ENCODE measurements at regions not wholly inside any gene's neighbourhood (a gene's known extent, or its start where the extent isn't known, plus 50 kb on each side); places are given as distances from the start of the nearest gene placed in this dataset.
"Not testable (repeated sequence)": the region's sequence is repeated elsewhere in the genome, so short reads cannot be mapped to it uniquely, and the experiment has no call there.

DNA sequence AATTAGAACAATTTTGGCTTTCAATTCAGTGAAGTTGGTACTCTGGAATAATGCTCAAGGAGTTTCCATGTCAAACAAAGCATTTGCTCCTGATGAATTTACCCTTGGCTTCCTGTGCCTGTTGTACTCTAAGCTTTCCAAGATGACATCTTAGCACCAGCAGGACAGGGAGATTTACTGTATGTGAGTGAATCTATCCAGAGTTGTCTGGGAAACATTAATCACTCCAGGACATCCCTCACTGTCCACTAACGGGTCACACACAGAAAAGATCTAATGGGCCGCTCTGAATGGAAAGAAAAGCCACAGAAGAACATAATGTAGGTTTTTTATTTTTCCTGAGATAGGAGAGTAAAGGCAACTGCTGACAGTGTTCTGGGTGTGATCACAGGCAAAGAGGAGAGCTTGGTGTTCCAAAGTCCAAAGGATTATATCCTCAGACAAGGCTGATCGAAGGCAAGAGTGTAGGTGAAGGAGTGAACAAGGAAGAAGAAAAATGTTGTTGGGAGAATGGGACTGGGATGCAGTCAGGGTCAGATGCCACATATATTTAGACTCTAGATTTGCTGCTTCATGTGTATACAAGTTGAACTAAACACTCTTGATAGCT is 167.7 kb upstream of the RPS23 start:
- DNase-seq (ENCODE audit: low read depth in 2 of 3, low spot score in 2 of 3): no peak

DNA sequence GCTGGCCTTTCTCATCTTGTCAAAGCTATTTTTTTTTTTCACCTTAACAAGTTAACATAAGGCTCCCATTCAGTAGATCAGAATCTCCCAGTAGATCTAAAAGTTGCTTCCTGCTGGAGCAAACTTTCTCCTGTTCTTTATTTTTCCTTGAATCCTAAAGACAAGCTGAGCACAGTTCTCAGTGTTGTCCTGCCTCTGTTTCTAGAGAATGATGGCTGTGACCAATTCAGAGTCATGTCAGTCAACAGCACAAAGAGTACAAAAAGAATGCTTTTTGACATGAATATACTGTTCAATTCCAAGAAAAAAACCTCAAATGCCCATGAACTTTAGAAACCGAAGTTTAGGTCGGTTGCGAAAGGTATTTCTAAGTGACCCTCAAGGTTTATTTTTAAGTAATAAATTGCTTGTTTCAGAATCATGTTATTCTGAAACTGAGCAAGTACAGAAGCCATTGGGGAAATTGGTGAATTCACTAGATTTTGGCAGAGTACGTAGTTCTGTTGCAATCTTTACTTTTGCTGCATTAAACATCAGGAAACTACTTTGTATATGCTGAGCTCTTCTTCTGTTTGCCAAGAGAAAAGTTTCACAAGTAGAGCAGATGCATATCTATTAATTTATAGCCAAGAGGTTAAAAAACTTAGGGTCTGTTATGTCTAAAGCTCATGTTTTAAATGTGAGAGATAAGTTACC is 161.7 kb upstream of the RPS23 start:
- no peak for DNase-seq (ENCODE audit: low read depth in 2 of 3, low spot score in 2 of 3)

DNA sequence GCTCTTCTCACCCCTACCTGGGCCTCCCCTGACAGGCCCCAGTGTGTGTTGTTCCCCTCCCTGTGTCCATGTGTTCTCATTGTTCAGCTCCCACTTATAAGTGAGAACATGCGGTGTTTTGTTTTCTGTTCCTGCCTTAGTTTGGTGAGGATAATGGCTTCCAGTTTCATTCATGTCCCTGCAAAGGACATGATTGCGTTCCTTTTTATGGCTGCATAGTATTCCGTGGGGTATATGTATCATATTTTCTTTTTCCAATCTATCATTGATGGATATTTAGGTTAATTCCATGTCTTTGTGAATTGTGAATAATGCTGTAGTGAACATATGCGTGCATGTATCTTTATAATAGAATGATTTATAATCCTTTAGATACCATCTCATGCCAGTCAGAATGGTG is 159.4 kb upstream of the RPS23 start:
- not testable (repeated sequence) for DNase-seq (ENCODE audit: low read depth in 2 of 3, low spot score in 2 of 3)

DNA sequence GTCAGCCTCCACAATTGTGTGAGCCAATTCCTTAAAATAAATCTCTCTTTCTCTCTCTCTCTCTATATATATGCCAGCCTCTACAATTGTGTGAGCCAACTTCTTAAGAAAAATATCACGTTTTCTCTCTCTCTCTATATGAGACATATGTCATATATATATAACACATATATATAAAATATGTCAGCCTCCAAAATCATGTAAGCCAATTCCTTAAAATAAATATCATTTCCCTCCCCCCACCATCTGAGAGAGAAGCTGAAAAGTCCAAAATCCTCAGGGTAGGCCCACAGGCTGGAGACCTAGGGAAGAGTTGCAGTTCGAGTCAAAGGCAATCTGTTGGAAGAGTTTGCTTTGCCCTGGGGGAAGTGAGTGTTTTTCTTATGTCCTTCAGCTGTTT is 158.1 kb upstream of the RPS23 start:
- DNase-seq (ENCODE audit: low read depth in 2 of 3, low spot score in 2 of 3): no peak

DNA sequence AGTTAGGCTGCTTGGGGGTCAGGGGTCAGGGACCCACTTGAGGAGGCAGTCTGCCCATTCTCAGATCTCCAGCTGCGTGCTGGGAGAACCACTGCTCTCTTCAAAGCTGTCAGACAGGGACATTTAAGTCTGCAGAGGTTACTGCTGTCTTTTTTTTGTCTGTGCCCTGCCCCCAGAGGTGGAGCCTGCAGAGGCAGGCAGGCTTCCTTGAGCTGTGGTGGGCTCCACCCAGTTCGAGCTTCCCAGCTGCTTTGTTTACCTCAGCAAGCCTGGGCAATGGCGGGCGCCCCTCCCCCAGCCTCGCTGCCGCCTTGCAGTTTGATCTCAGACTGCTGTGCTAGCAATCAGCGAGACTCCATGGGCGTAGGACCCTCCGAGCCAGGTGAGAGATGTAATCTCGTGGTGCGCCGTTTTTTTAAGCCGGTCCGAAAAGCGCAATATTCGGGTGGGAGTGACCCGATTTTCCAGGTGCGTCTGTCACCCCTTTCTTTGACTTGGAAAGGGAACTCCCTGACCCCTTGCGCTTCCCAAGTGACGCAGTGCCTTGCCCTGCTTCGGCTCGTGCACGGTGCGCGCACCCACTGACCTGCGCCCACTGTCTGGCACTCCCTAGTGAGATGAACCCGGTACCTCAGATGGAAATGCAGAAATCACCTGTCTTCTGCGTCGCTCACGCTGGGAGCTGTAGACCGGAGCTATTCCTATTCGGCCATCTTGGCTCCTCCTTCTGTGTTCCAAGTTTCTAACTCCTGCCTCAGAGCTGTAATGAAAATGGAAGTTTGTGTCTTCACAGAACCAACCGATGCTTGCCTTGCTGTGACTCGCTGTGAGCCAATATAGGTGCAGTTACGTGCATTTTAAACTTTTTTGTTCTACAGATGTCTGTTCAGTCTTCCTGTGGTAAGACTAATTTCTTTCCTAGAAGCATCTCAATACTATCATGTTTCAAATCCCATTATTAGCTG is 156.8 kb upstream of the RPS23 start:
- DNase-seq (ENCODE audit: low read depth in 2 of 3, low spot score in 2 of 3): not testable (repeated sequence)

DNA sequence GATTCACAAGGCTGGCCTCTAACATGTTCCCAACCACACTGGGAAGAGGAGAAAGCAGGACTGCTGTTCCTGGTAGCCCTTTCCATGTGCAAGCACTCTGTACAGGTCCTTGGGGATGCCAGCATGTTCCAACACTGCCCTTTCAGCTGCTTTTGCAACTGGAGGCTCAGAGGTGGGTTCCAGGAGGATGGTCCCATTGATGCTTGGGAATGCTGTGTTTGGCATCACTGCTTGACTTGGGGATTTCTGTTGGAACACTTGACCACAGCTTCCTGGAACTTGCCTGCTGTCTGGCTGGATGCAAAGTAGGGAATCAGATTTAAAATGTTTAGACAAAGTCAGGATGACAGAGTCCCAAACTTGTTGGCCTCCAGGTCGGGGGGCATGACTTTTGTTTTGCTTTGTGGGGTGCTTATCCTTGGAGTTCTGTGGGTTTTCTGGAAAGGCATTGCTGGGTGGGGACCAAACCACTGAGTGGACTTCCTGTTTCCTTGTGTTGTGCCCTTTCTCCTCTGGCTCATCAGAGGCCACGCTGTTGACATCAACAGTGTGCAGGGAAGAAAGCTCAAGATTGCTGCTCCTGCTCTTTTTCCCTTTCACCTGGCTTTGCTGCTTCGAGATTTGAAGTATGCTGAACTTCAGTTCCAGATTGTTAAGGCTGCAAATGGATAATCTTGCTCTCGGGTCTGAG is 148.5 kb upstream of the RPS23 start:
- no peak for DNase-seq (ENCODE audit: low read depth in 2 of 3, low spot score in 2 of 3)

DNA sequence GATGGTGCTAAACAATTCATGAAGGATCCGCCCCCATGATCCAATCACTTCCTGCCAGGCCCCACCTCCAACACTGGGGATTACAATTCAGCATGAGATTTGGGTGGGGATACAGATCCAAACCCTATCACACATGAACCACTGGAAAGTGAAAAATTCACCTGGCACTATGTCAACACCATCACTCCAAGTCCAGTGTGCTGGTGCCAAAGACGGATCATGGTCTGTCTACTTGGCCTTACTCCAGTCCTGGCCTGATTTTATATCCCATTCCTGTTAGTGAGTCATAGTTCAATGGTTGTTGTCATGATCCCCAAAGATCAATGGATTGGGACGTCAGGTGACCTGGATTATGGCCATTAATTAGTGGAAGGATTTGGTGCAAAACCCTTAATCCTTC is 147.4 kb upstream of the RPS23 start:
- no peak for DNase-seq (ENCODE audit: low read depth in 2 of 3, low spot score in 2 of 3)

DNA sequence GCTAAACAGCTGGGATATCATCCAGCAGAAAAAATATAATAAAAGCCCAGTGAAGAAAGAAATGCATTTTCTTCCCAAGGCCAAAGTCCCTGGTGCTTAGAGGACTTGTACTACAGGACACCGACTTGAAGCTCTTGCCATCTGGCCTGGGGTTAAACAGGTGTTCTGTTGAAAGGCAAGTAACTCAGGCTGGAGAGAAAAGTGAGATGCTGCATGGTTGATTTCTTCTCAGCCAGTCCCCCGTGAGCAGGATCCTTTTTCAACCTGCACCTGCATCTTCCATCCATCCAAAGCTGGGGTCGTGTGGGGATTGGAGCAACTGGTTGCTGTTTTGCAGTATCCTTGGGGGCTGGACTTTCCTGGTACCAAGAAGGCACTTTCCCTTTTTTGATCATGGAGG is 146.1 kb upstream of the RPS23 start:
- no peak for DNase-seq (ENCODE audit: low read depth in 2 of 3, low spot score in 2 of 3)

DNA sequence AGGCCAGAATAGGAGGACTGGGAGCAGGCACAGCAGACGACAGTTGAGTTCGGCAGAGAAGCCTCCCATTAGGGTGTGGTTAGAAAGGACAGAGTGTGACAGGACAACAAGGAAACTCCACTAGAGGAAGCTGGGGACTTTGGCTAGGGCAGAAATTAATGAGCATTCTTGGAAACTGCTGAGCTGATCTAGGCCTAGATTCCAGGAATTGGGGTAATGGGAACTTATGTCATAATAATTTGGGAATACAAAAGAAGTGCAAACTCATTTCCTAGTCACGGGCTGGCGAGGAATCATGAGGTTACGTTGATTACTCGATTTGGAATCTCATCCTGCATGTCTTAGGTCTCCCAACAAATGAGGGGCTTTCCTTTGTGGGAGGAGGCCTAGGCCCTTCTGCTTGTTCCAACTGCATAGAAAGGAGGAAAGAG is 144.6 kb upstream of the RPS23 start:
- DNase-seq (ENCODE audit: low read depth in 2 of 3, low spot score in 2 of 3): no peak

DNA sequence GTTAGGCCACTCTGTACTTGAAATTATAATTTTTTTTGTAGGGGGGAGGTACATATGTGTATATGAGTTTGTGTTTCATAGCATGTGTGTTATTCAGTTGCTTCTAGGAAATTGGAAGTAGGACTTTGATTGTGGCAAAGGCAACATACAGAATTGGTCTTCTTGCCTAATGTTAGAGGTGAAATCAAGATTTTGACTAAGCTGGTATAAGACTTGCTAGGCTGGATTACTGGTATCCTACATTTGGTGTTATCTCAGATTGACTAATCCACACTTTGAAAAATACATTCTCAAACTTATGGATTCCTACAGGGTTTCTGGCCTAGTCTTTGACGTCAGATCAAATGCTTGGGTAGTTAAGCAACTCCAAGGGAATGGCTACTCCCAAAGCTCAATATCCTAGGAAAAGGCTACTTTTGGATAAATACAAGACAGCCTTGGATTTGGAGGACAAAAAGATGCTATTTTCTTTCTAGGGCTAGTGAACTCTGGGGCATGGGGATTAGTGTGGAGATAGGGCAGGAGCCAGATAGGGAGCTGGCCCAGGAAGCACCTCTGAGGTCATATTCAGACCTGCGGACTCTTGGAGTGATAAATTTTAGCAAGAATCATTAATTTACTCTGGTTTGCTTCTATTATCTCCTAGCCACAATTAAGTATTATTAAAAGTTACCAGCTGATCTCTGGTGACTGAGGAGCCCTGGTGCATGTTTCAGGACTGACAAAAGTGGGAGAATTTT is 144.0 kb upstream of the RPS23 start:
- DNase-seq (ENCODE audit: low read depth in 2 of 3, low spot score in 2 of 3): no peak

DNA sequence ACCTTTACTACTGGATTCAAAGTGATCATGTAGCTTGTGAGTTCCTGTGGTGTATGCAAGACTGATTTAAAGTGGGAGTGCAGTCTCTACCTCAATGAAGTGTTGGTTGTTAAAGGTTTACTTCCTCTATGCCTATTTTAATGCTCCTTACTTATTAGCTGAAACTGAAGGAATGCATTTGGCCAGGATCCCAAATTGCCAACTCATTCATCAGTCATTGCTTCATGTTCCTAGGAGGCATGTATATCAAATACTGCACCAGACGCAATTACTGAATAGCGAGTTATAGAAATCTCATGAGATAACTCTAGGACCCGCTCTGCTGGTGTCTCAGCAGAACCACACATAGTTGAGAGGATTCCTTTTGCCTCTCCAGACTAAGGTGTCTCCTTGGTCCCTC is 143.0 kb upstream of the RPS23 start:
- no peak for DNase-seq (ENCODE audit: low read depth in 2 of 3, low spot score in 2 of 3)

DNA sequence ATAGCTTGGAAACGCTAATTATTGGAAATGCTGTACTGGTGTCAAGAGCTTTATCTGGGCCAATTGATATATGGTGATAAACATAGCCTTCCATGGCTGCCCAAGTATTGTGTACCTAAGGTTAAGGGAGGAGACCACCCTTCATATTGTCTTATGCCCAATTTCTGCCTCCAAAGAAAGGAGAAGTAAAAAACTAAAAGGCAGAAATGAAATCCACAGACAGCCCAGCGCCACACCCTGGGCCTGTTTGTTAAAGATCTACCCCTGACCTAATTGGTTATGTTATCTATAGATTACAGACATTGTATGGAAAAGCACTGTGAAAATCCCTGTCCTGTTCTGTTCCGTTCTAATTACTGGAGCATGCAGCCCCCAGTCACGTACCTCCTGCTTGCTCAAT is 142.4 kb upstream of the RPS23 start:
- not testable (repeated sequence) for DNase-seq (ENCODE audit: low read depth in 2 of 3, low spot score in 2 of 3)

DNA sequence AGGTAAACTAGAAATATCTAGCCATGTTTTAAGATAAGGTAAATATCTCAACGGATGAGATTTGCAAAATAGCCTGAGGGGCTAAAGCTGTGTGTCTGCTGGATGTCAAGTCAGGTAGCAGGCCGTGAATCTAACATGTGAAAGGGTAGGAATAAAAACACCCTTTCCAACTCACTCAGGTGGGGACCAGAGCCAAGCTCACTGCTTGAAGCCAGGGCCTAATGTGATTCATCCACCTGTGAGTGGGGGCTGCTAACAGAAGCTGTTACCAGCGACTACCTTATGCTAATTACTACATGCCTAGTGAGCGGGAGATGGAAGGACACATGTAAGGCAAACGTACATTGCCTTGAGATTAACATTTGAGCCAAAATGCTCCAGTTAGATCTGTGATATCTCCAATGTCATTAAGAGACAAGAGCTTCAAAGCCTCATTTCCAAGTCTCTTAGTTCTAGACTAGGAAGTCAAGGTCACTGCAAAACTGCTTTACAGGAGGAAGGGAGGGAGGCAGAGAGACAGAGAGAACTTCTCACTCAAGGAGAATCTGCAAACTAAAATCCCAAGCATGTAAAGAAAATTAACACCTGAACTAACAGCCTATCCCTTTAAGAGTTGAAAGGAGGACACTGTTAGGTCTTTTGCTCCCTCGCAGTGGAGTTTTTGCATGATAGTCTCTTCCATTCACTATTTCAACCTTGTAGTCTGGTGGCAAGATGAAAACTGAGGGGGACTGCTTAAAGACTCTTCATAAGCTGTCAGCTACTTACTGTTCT is 141.6 kb upstream of the RPS23 start:
- no peak for DNase-seq (ENCODE audit: low read depth in 2 of 3, low spot score in 2 of 3)

DNA sequence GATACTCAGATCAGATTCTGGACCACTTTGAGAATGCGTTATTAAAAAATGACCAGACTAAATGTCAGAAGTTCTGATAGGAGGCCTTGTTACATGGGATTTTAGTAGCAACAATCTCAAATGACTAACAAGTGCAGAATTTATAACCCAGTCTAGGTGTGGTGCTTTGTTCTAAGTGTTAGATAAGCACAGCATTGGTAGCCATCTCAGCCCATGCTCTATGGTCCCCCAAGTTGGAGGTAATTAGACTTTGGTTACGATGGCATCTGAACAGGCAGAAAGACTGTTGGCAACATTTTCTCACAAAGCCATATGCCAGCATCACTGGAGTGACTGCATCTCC is 140.4 kb upstream of the RPS23 start:
- no peak for DNase-seq (ENCODE audit: low read depth in 2 of 3, low spot score in 2 of 3)

DNA sequence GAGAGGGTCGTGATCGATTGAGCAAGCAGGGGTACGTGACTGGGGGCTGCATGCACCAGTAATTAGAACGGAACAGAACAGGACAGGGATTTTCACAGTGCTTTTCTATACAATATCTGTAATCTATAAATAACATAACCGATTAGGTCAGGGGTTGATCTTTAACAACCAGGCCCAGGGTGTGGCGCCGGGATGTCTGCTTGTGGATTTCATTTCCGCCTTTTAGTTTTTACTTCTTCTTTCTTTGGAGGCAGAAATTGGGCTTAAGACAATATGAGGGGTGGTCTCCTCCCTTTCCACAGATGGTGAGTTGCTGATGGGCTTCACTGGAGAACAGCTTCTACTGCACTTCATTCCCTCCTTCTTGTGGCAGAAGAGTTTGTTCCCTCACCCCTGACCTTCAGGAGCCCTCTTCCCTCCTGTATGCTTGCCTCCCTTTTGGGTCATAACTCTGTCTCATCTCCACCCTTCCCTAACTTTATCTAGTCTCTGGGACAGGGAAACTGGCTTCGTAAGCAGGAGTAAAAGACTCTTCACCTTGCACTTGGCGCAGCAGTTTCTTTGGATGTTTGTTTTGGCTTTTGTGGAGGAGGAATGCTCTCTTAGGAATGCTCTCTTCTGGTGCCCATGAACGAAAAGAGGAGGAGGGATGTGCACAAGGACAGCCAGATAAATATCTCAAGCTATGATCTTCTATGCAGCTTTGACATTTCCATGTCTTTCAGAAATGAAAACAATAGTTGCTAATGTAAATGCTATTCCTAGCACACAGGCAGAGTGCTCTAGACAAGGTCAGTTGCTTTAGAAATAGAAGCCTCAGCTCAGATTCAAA is 139.8 kb upstream of the RPS23 start:
- no peak for DNase-seq (ENCODE audit: low read depth in 2 of 3, low spot score in 2 of 3)

DNA sequence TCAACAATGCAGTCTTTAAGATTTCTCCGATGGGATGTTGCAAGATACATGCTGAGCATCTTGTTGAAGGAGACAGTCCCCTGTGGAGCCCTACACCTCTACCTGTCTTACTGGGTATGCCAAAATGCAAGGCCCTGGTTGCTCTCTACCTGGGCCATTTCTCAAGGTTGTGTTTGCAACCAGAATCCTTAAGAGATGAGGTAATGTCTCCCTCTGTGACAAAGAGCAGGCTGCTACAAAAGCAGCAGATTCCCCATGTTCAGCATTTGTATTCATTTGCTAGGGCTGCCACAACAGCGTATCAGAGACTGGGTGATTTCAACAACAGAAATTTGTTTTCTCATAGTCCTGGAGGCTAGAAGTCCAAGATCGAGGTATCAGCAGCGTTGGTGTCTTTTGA is 138.4 kb upstream of the RPS23 start:
- DNase-seq (ENCODE audit: low read depth in 2 of 3, low spot score in 2 of 3): no peak

DNA sequence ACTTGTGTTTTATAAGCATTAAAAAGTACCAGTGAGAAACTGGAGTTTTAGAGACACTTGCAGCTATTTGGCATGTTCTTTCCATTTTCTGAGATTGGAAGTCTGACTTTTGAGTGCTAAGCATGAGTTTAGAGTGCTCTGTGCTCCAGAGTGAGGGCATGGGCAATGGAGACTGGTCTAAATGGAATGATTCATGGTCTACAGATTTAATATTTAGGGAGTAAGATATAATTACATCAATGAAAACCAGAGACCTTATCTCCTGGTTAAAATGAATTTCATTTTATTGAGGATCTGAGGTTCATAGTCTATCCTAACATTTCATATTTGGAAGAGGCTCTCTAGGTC is 135.9 kb upstream of the RPS23 start:
- no peak for DNase-seq (ENCODE audit: low read depth in 2 of 3, low spot score in 2 of 3)

DNA sequence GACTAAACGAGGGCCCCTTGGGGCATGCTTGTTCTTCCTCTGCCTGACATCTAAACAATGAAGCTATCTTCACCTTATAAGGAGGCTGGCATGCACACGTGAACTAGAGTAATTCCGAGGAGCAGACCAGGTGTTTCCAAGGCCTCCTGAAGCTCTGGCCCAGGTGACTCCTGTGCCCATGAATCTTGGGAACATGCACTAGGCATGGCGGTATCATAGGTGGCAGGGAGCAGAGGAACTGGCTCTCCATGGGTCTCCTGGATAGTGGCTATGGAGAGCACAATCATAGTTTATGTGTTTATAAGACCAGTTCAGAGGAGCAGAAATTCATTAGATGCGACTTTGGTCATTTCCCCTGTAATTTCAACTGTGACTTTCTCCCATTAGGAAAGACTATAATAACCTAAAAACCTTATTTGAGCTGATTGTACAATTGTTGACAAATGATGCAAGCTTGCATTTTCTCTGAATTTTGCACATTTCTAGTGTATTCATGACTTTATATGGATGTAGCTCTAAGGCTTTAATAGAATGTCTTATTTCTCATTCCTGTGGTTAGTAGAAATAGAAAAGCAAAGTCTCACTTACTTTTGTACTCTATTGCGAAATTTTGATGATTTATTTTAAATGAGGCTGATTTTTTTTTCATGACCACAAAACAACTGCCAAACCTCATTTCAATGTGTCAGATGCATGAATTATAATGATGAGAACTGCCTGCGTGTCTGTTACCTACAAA is 135.3 kb upstream of the RPS23 start:
- DNase-seq (ENCODE audit: low read depth in 2 of 3, low spot score in 2 of 3): no peak

DNA sequence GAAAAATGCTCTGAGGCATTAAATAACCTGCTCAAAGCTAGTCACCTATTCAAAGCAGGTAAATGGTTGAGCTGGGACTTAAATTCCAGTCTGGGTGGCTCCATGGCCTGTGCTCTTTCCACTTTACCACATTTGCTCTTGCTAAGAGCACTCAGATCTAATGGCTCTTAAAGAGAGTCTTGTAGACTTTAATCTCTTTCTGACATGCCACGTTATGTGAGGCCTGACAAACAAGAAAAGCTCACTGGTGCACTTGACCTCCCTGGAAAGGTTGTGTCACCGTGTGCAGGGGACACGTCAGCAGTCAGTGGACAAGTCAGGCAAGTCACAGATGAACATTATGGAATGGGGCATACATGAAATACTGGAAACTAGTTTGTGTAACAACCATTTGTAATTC is 129.9 kb upstream of the RPS23 start:
- no peak for DNase-seq (ENCODE audit: low read depth in 2 of 3, low spot score in 2 of 3)

All from activated CD8-positive, alpha-beta memory T cell treated with anti-CD3 and anti-CD28 coated beads for 48 hours (primary cell).